ENCODE measurements at regions not wholly inside any gene's neighbourhood (a gene's known extent, or its start where the extent isn't known, plus 50 kb on each side); places are given as distances from the start of the nearest gene placed in this dataset.

- Histone ChIP-seq H3K4me3 (ENCODE audit: low read depth, low read length) (no peak overlapping the region), H3K27me3 (ENCODE audit: control insufficient read depth, insufficient read depth, low read length) (no peaks in the 10 kb centered on the region), H3K36me3 (ENCODE audit: control insufficient read depth, insufficient read depth, low read length) (no peaks in the 10 kb centered on the region)
- no peak for DNase-seq (ENCODE audit: low read depth)
- TF ChIP-seq CTCF (IDR thresholded peaks at IDR 0.05; ENCODE audit: insufficient read depth, low read length, poor library complexity, severe bottlenecking), result no peak
Observed at GRCh38 chr10:88187472-88187871, 324.0 kb downstream of the PTEN start.

DNA sequence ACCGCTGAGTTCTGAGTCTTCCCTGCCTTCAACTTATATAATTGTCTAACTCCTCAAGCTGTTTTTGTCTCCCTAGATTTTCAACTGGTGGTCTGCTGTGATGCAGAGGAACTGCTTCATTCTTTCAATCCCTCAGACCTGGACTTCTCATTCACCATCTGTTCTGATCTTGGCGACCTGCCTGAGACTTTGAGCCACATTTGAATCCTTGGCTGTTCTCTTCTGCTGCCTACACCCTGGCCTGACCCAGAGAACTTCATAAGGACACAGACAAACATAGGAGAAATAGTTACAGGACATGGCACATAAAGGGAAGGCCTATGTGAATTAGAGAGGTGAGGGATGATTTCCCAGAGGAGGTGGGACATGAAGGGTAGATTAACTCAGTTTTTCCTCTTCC lies 326.7 kb downstream of the PTEN start:
- no peak for DNase-seq (ENCODE audit: low read depth)
- no peak overlapping the region for H3K4me3 ChIP-seq (ENCODE audit: low read depth, low read length)
- H3K36me3 ChIP-seq (ENCODE audit: control insufficient read depth, insufficient read depth, low read length), result no peaks in the 10 kb centered on the region
- no peak for TF ChIP-seq CTCF (IDR thresholded peaks at IDR 0.05; ENCODE audit: insufficient read depth, low read length, poor library complexity, severe bottlenecking)
- H3K27me3 ChIP-seq (ENCODE audit: control insufficient read depth, insufficient read depth, low read length), result no peaks in the 10 kb centered on the region

DNA sequence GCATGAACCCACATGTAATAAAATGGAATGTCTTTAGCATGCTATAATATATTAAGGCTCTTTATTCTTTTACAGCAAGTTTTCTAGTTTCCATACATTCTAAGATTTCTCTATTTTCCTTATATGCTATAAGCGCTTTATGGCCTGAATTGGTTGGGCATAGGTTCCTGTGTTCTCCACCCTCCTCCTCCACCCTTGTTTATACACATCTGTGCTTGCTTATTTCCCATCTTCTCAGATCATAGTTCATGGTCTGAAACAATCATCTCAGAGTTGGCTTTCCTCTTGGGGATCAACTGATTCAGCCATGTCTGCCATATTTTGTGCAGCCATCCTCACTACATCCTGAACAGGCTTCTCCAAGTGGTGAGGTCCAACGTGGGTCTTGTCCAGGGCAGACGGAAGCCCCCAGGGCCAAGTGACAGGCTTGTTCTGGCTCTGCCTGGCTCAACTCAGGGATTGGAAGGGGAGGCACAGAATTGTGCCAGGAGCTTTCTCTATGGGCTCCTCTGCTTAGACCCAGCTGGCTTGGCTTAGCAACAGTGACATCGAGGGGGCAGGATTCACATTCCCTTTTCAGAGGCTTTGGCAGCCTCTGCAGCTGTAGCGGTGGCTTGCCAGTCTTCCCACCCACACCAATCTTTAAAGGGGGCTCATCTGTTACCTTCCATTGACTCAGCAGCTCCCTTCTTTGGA lies 327.3 kb downstream of the PTEN start:
- Histone ChIP-seq H3K4me3 (ENCODE audit: low read depth, low read length) (no peak overlapping the region), H3K36me3 (ENCODE audit: control insufficient read depth, insufficient read depth, low read length) (no peaks in the 10 kb centered on the region), H3K27me3 (ENCODE audit: control insufficient read depth, insufficient read depth, low read length) (no peaks in the 10 kb centered on the region)
- no peak for TF ChIP-seq CTCF (IDR thresholded peaks at IDR 0.05; ENCODE audit: insufficient read depth, low read length, poor library complexity, severe bottlenecking)
- no peak for DNase-seq (ENCODE audit: low read depth)

DNA sequence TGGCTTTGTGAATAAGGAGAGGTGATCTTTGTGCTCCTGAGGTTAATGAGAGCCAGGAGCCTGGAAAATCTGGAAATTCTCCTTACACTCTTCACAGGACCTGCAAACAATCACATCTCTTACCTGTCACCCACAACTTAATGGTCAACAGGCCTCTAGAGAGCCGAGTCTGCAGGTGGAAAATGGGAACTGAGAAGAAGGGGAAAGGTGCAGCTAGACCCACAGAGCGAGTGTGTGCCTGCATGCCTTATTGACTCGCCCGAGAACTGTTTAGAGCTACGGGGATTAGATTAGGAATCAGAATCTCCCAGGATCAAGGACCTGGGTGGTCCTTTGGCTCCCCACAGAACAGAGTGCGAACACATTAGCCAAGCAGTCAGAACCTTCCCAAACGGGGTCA lies 329.6 kb downstream of the PTEN start:
- TF ChIP-seq CTCF (IDR thresholded peaks at IDR 0.05; ENCODE audit: insufficient read depth, low read length, poor library complexity, severe bottlenecking), result no peak
- Histone ChIP-seq H3K36me3 (ENCODE audit: control insufficient read depth, insufficient read depth, low read length) (no peaks in the 10 kb centered on the region), H3K4me3 (ENCODE audit: low read depth, low read length) (no peak overlapping the region), H3K27me3 (ENCODE audit: control insufficient read depth, insufficient read depth, low read length) (no peaks in the 10 kb centered on the region)
- DNase-seq (ENCODE audit: low read depth), result no peak

- no peak overlapping the region for H3K4me3 ChIP-seq (ENCODE audit: low read depth, low read length)
- H3K27me3 ChIP-seq (ENCODE audit: control insufficient read depth, insufficient read depth, low read length), result no peaks in the 10 kb centered on the region
- DNase-seq (ENCODE audit: low read depth), result no peak
- no peaks in the 10 kb centered on the region for H3K36me3 ChIP-seq (ENCODE audit: control insufficient read depth, insufficient read depth, low read length)
- TF ChIP-seq CTCF (IDR thresholded peaks at IDR 0.05; ENCODE audit: insufficient read depth, low read length, poor library complexity, severe bottlenecking), result no peak
Observed at GRCh38 chr10:88194041-88194887, 330.8 kb downstream of the PTEN start.

All from kidney epithelial cell (primary cell).